HFFc6 (cell line): ENCODE measurements at regions not wholly inside any gene's neighbourhood (a gene's known extent, or its start where the extent isn't known, plus 50 kb on each side); places are given as distances from the start of the nearest gene placed in this dataset.
"Not testable (repeated sequence)": the region's sequence is repeated elsewhere in the genome, so short reads cannot be mapped to it uniquely, and the experiment has no call there.

ENCODE experiments used
- DNase-seq: peaks from one replicate; pipeline ENCODE4 v3.0.0-alpha.2; 2018
- H3K27ac Mint-ChIP-seq: 2 replicates; pipeline ENCODE4 v1.8.0; 2020; ENCODE audit warnings: mild to moderate bottlenecking, mixed read lengths
- H3K27me3 Mint-ChIP-seq: 2 replicates; pipeline ENCODE4 v1.8.0; 2021; ENCODE audit warnings: mild to moderate bottlenecking, moderate library complexity, mixed read lengths; ENCODE audit not compliant: insufficient read depth
- H3K36me3 Mint-ChIP-seq: 2 replicates; pipeline ENCODE4 v1.8.0; 2021; ENCODE audit warnings: low read depth, mixed read lengths
- H3K4me1 Mint-ChIP-seq: 2 replicates; pipeline ENCODE4 v1.8.0; 2020; ENCODE audit warnings: low read depth, mixed read lengths
- H3K4me3 Mint-ChIP-seq: 2 replicates; pipeline ENCODE4 v1.8.0; 2020; ENCODE audit warnings: mild to moderate bottlenecking, moderate library complexity, mixed read lengths
- H3K9me3 Mint-ChIP-seq: 2 replicates; pipeline ENCODE4 v1.8.0; 2020; ENCODE audit warnings: mild to moderate bottlenecking, mixed read lengths
- CTCF ChIP-seq: fragments of 200-600 bp; sonication (generic); IDR thresholded peaks from 2 replicates; pipeline ENCODE4 v1.5.0; 2021; ENCODE audit warnings: antibody characterized with exemption, mild to moderate bottlenecking

GRCh38 chr7:9124320-9124719 lies 690.9 kb downstream of the NXPH1 start:
- Mint-ChIP-seq H3K9me3 (peaks cover 42% of the 10 kb centered on the region), H3K4me3 (no peak overlapping the region), H3K27ac (no peak overlapping the region), H3K27me3 (no peaks in the 10 kb centered on the region; the same call in 1 of the 2 replicates), H3K4me1 (no peaks in the 10 kb centered on the region), H3K36me3 (0 out of 2 replicates have a peak, but pooled peaks cover 4% of the 10 kb centered on the region)
- TF ChIP-seq CTCF = no peak
- DNase-seq = no peak

- 0 out of 2 replicates have a peak, but pooled peaks cover 4% of the 10 kb centered on the region for H3K36me3 Mint-ChIP-seq
- H3K4me3 Mint-ChIP-seq = no peak overlapping the region
- no peaks in the 10 kb centered on the region; the same call in 1 of the 2 replicates for H3K27me3 Mint-ChIP-seq
- peaks cover 46% of the 10 kb centered on the region for H3K9me3 Mint-ChIP-seq
- H3K4me1 Mint-ChIP-seq = no peaks in the 10 kb centered on the region
- DNase-seq = no peak
- TF ChIP-seq CTCF = no peak
- no peak overlapping the region for H3K27ac Mint-ChIP-seq
Measured at GRCh38 chr7:9125246-9125645, 691.8 kb downstream of the NXPH1 start.

- Mint-ChIP-seq H3K9me3 (peaks cover 46% of the 10 kb centered on the region), H3K36me3 (0 out of 2 replicates have a peak, but pooled peaks cover 1% of the 10 kb centered on the region), H3K4me1 (no peaks in the 10 kb centered on the region), H3K27ac (no peak overlapping the region), H3K27me3 (no peaks in the 10 kb centered on the region; the same call in 1 of the 2 replicates), H3K4me3 (no peak overlapping the region)
- TF ChIP-seq CTCF = no peak
- no peak for DNase-seq
Measured at GRCh38 chr7:9127901-9128300, 694.5 kb downstream of the NXPH1 start.

- H3K27me3 Mint-ChIP-seq = no peaks in the 10 kb centered on the region; the same call in 1 of the 2 replicates
- H3K4me3 Mint-ChIP-seq = no peak overlapping the region
- TF ChIP-seq CTCF = no peak
- H3K9me3 Mint-ChIP-seq = peaks cover 43% of the 10 kb centered on the region
- H3K4me1 Mint-ChIP-seq = no peaks in the 10 kb centered on the region
- DNase-seq = no peak
- no peak overlapping the region for H3K27ac Mint-ChIP-seq
- no peaks in the 10 kb centered on the region for H3K36me3 Mint-ChIP-seq
Measured at GRCh38 chr7:9148687-9149086, 715.3 kb downstream of the NXPH1 start.

GRCh38 chr7:9149499-9150082 lies 716.2 kb downstream of the NXPH1 start:
- H3K9me3 Mint-ChIP-seq = peaks cover 46% of the 10 kb centered on the region
- no peak overlapping the region for H3K4me3 Mint-ChIP-seq
- TF ChIP-seq CTCF = no peak
- no peak for DNase-seq
- H3K27ac Mint-ChIP-seq = no peak overlapping the region
- H3K27me3 Mint-ChIP-seq = no peaks in the 10 kb centered on the region; the same call in 1 of the 2 replicates
- no peaks in the 10 kb centered on the region for H3K36me3 Mint-ChIP-seq
- H3K4me1 Mint-ChIP-seq = no peaks in the 10 kb centered on the region

- H3K9me3 Mint-ChIP-seq = peaks cover 17% of the 10 kb centered on the region
- H3K27me3 Mint-ChIP-seq, H3K4me1 Mint-ChIP-seq, H3K4me3 Mint-ChIP-seq, DNase-seq, H3K27ac Mint-ChIP-seq, H3K36me3 Mint-ChIP-seq: not testable (repeated sequence)
Measured at GRCh38 chr7:9163691-9164090, 730.3 kb downstream of the NXPH1 start.
